IMR-90 (cell line): ENCODE measurements at regions not wholly inside any gene's neighbourhood (a gene's known extent, or its start where the extent isn't known, plus 50 kb on each side); places are given as distances from the start of the nearest gene placed in this dataset.

ENCODE experiments used
- ATAC-seq: fragments of 200-7000 bp; cut with Tn5 transposase; 2 replicates; pipeline ENCODE4 v1.9.1; 2020; ENCODE audit warnings: low read depth, mild to moderate bottlenecking, moderate library complexity
- BruUV-seq: library from RNA; stranded (reverse); fragments of 400-500 nt; replicated peaks from 2 replicates; lab custom pipeline; 2021; lab: Mats Ljungman, UMichigan
- CTCF ChIA-PET: fragments of 300-600 bp; formaldehyde crosslinking; extraction: SDS; loops from one replicate; lab custom pipeline; 2021; ENCODE audit warnings: antibody characterized with exemption; lab: Yijun Ruan, JAX
- POLR2A ChIA-PET: fragments of 300-600 bp; sonication (Branson Sonifier 250); formaldehyde crosslinking; loops from one replicate; lab custom pipeline; 2022; ENCODE audit warnings: antibody characterized with exemption; ENCODE audit not compliant: unreplicated experiment; lab: Charles Lee
- DNase-seq: peaks from one replicate; pipeline ENCODE4 v3.0.0; 2013
- H2AFZ ChIP-seq: replicated peaks from 2 replicates; pipeline ENCODE3; 2013; ENCODE audit warnings: low read length, mild to moderate bottlenecking; ENCODE audit not compliant: poor library complexity
- H2AK5ac ChIP-seq: 2 replicates; pipeline ENCODE4 v1.6.1; 2013; ENCODE audit warnings: low read depth, low read length, inconsistent platforms
- H2AK9ac ChIP-seq: replicated peaks from 2 replicates; pipeline ENCODE3; 2013; ENCODE audit warnings: mild to moderate bottlenecking, low read depth, low read length, moderate library complexity; ENCODE audit not compliant: poor library complexity
- H2BK120ac ChIP-seq: 2 replicates; pipeline ENCODE4 v1.6.1; 2013; ENCODE audit warnings: low read depth, low read length, inconsistent platforms
- H2BK15ac ChIP-seq: 3 replicates; pipeline ENCODE4 v1.6.1; 2013; ENCODE audit warnings: low read depth, low read length, inconsistent platforms
- H2BK20ac ChIP-seq: 2 replicates; pipeline ENCODE4 v1.6.1; 2013; ENCODE audit warnings: low read depth, mild to moderate bottlenecking, inconsistent platforms, low read length, moderate library complexity
- H2BK5ac ChIP-seq: 2 replicates; pipeline ENCODE4 v1.6.1; 2013; ENCODE audit warnings: mild to moderate bottlenecking, low read depth, low read length, inconsistent platforms; ENCODE audit not compliant: poor library complexity, severe bottlenecking
- H3K14ac ChIP-seq: replicated peaks from 2 replicates; pipeline ENCODE4 v1.6.1; 2013; ENCODE audit warnings: low read depth, low read length, inconsistent platforms
- H3K18ac ChIP-seq: 2 replicates; pipeline ENCODE4 v1.6.1; 2013; ENCODE audit warnings: low read depth, low read length, control low read depth
- H3K23ac ChIP-seq: 2 replicates; pipeline ENCODE4 v1.6.1; 2013; ENCODE audit warnings: low read depth, low read length, inconsistent platforms
- H3K27ac ChIP-seq: 2 replicates; pipeline ENCODE4 v1.5.1; 2013; ENCODE audit warnings: mild to moderate bottlenecking, control low read depth, low read length; ENCODE audit not compliant: insufficient read depth
- H3K27me3 ChIP-seq: 2 replicates; pipeline ENCODE4 v1.6.1; 2013; ENCODE audit warnings: low read length; ENCODE audit not compliant: control insufficient read depth, insufficient read depth
- H3K36me3 ChIP-seq: 2 replicates; pipeline ENCODE4 v1.6.1; 2013; ENCODE audit warnings: low read length, mixed read lengths; ENCODE audit not compliant: control insufficient read depth, insufficient read depth
- H3K4ac ChIP-seq: 2 replicates; pipeline ENCODE4 v1.6.1; 2013; ENCODE audit warnings: low read depth, low read length, inconsistent platforms
- H3K4me1 ChIP-seq: 2 replicates; pipeline ENCODE4 v1.6.1; 2013; ENCODE audit warnings: low read length, mixed read lengths; ENCODE audit not compliant: control insufficient read depth, insufficient read depth
- H3K4me2 ChIP-seq: 2 replicates; pipeline ENCODE4 v1.6.1; 2013; ENCODE audit warnings: low read depth, mild to moderate bottlenecking, control low read depth, low read length, moderate library complexity
- H3K4me3 ChIP-seq: 2 replicates; pipeline ENCODE4 v1.5.1; 2013; ENCODE audit warnings: low read depth, mild to moderate bottlenecking, control low read depth, low read length, moderate library complexity; ENCODE audit not compliant: insufficient read depth
- H3K56ac ChIP-seq: 2 replicates; pipeline ENCODE4 v1.6.1; 2013; ENCODE audit warnings: low read length, inconsistent platforms; ENCODE audit not compliant: insufficient read depth; ENCODE audit errors: extremely low read depth
- H3K79me1 ChIP-seq, 2 experiments: 2 replicates each; pipeline ENCODE4 v1.6.1; 2013; ENCODE audit warnings: low read length in 2 of 2, inconsistent platforms in 1 of 2, low read depth in 1 of 2
- H3K9ac ChIP-seq: 2 replicates; pipeline ENCODE4 v1.6.1; 2013; ENCODE audit warnings: low read depth, low read length, control low read depth
- H3K9me1 ChIP-seq: 2 replicates; pipeline ENCODE4 v1.6.1; 2013; ENCODE audit warnings: low read length, inconsistent platforms; ENCODE audit not compliant: insufficient read depth
- H3K9me3 ChIP-seq: 2 replicates; pipeline ENCODE4 v1.6.1; 2013; ENCODE audit warnings: low read length; ENCODE audit not compliant: control insufficient read depth, insufficient read depth
- H4K20me1 ChIP-seq: 2 replicates; pipeline ENCODE4 v1.6.1; 2013; ENCODE audit warnings: low read length, inconsistent platforms; ENCODE audit not compliant: insufficient read depth
- H4K5ac ChIP-seq: 2 replicates; pipeline ENCODE4 v1.6.1; 2013; ENCODE audit warnings: mild to moderate bottlenecking, low read depth, low read length, control low read depth
- H4K8ac ChIP-seq, 2 experiments: 2 replicates each; pipeline ENCODE4 v1.6.1; 2013; ENCODE audit warnings: low read depth in 2 of 2, low read length in 2 of 2, control low read depth in 1 of 2, inconsistent platforms in 1 of 2
- H4K91ac ChIP-seq: 2 replicates; pipeline ENCODE4 v1.6.1; 2013; ENCODE audit warnings: low read depth, low read length, inconsistent platforms; ENCODE audit not compliant: insufficient read depth
- BHLHE40 ChIP-seq: fragments of 150-350 bp; IDR thresholded peaks from 2 replicates; pipeline ENCODE4 v1.6.1; 2016; ENCODE audit warnings: mild to moderate bottlenecking, low read depth, low read length
- CEBPB ChIP-seq: IDR thresholded peaks from 2 replicates; pipeline ENCODE4 v1.6.1; 2012; ENCODE audit warnings: low read depth, low read length, improper control_type of control experiment
- CHD1 ChIP-seq: IDR thresholded peaks from 2 replicates; pipeline ENCODE4 v1.6.1; 2012; ENCODE audit warnings: low read depth, low read length, improper control_type of control experiment
- CTCF ChIP-seq: conservative IDR thresholded peaks from 2 replicates; pipeline ENCODE4 v1.5.1; 2012; ENCODE audit warnings: mild to moderate bottlenecking, low read depth, low read length, improper control_type of control experiment
- ELK1 ChIP-seq: fragments of 150-350 bp; IDR thresholded peaks from 2 replicates; pipeline ENCODE4 v1.6.1; 2016; ENCODE audit warnings: low read depth, mild to moderate bottlenecking, low read length, moderate library complexity, borderline replicate concordance
- FOS ChIP-seq: fragments of 150-350 bp; IDR thresholded peaks from 2 replicates; pipeline ENCODE4 v1.6.1; 2016; ENCODE audit warnings: low read depth, low read length
- MAFK ChIP-seq: IDR thresholded peaks from 2 replicates; pipeline ENCODE4 v1.6.1; 2012; ENCODE audit warnings: low read depth, low read length, improper control_type of control experiment
- MAZ ChIP-seq: IDR thresholded peaks from 2 replicates; pipeline ENCODE4 v1.6.1; 2012; ENCODE audit warnings: low read depth, mild to moderate bottlenecking, low read length, improper control_type of control experiment, moderate library complexity, borderline replicate concordance
- MXI1 ChIP-seq: IDR thresholded peaks from 2 replicates; pipeline ENCODE4 v1.6.1; 2012; ENCODE audit warnings: low read depth, mild to moderate bottlenecking, low read length, moderate library complexity, borderline replicate concordance
- NFE2L2 ChIP-seq: fragments of 150-350 bp; IDR thresholded peaks from 2 replicates; pipeline ENCODE4 v1.6.1; 2016; ENCODE audit warnings: low read depth, mild to moderate bottlenecking, low read length
- POLR2A ChIP-seq: IDR thresholded peaks from 2 replicates; pipeline ENCODE4 v1.6.1; 2012; ENCODE audit warnings: mild to moderate bottlenecking, low read depth, low read length
- RAD21 ChIP-seq: IDR thresholded peaks from 2 replicates; pipeline ENCODE4 v1.6.1; 2012; ENCODE audit warnings: low read length, improper control_type of control experiment
- RCOR1 ChIP-seq: IDR thresholded peaks from 2 replicates; pipeline ENCODE4 v1.6.1; 2012; ENCODE audit warnings: mild to moderate bottlenecking, low read length, improper control_type of control experiment; ENCODE audit not compliant: insufficient replicate concordance
- RFX5 ChIP-seq: IDR thresholded peaks from 2 replicates; pipeline ENCODE4 v1.8.0; 2012; ENCODE audit warnings: low read depth, mild to moderate bottlenecking, low read length, moderate library complexity
- SMC3 ChIP-seq: fragments of 150-350 bp; IDR thresholded peaks from 2 replicates; pipeline ENCODE4 v1.6.1; 2016; ENCODE audit warnings: low read depth, mild to moderate bottlenecking, antibody characterized with exemption, low read length, moderate library complexity
- USF2 ChIP-seq: fragments of 150-350 bp; IDR thresholded peaks from 2 replicates; pipeline ENCODE4 v1.6.1; 2017; ENCODE audit warnings: mild to moderate bottlenecking, antibody characterized with exemption, low read length, low read depth
- WGBS, 2 experiments: methylation state at CpG; one replicate each; pipeline versions ENCODE4 v1.1.5 to v1.1.7; 2013; ENCODE audit warnings: missing lambda C conversion rate in 2 of 2; ENCODE audit not compliant: insufficient read length in 1 of 2; ENCODE audit errors: extremely low coverage in 2 of 2; 5-methylcytosine and 5-hydroxymethylcytosine counted together
- dilution Hi-C: fragments of 300-500 bp; cut with HindIII; formaldehyde crosslinking; loops from one replicate; pipeline ENCODE4 v1.14.3; 2018; ENCODE audit warnings: low sequenced_read_pairs; ENCODE audit not compliant: unreplicated experiment
- in situ Hi-C: fragments of 300-500 bp; cut with MboI; formaldehyde crosslinking; loops from 3 replicates; pipeline ENCODE4 v1.14.3; 2019; ENCODE audit warnings: low sequenced_read_pairs, inconsistent platforms, mixed read lengths
- intact Hi-C: fragments of 100-400 bp; cut with micrococcal nuclease; formaldehyde crosslinking; loops from 2 replicates; pipeline ENCODE4 v1.10.0; 2022

- Histone ChIP-seq H2BK5ac (no peak overlapping the region), H3K9me3 (peaks cover 10% of the 10 kb centered on the region), H3K56ac (no peak overlapping the region), H2AK9ac (no peak overlapping the region), H3K4me3 (no peak overlapping the region), H3K9me1 (no peaks in the 10 kb centered on the region), H3K4me2 (no peak overlapping the region), H2AK5ac (no peak overlapping the region), H2AFZ (no peak overlapping the region), H3K18ac (no peak overlapping the region), H3K27ac (no peak overlapping the region), H3K79me1 (no peaks in the 10 kb centered on the region), H3K36me3 (no peaks in the 10 kb centered on the region), H3K27me3 (no peaks in the 10 kb centered on the region), H4K91ac (no peak overlapping the region), H3K4ac (no peak overlapping the region), H4K8ac (no peak overlapping the region), H3K9ac (no peak overlapping the region), H2BK20ac (no peak overlapping the region), H4K5ac (no peak overlapping the region), H2BK120ac (no peak overlapping the region), H3K14ac (no peak overlapping the region), H2BK15ac (no peak overlapping the region), H4K20me1 (no peaks in the 10 kb centered on the region), H3K23ac (no peak overlapping the region), H3K4me1 (no peaks in the 10 kb centered on the region)
- in situ Hi-C loops, result no loop called here
- no peak for DNase-seq
- TF ChIP-seq CEBPB (no peak), RAD21 (no peak), NFE2L2 (no peak), CHD1 (no peak), POLR2A (no peak), USF2 (no peak), RCOR1 (no peak), CTCF (no peak), MXI1 (no peak), MAFK (no peak), FOS (no peak), BHLHE40 (no peak), SMC3 (no peak), ELK1 (no peak), MAZ (no peak), RFX5 (no peak)
- intact Hi-C loops, result no loop called here
- dilution Hi-C loops, result no loop called here
- CTCF ChIA-PET, result no interaction called here
- POLR2A ChIA-PET, result no interaction called here
- no CpG with 5 or more reads among the region's 3 CpGs for WGBS, 2 experiments
- no TSS peak for BruUV-seq
- ATAC-seq, result no peak
Observed at GRCh38 chr1:208425096-208425495, 180.9 kb upstream of the PLXNA2 start.
